ENCODE measurements at regions not wholly inside any gene's neighbourhood (a gene's known extent, or its start where the extent isn't known, plus 50 kb on each side); places are given as distances from the start of the nearest gene placed in this dataset.

DNA sequence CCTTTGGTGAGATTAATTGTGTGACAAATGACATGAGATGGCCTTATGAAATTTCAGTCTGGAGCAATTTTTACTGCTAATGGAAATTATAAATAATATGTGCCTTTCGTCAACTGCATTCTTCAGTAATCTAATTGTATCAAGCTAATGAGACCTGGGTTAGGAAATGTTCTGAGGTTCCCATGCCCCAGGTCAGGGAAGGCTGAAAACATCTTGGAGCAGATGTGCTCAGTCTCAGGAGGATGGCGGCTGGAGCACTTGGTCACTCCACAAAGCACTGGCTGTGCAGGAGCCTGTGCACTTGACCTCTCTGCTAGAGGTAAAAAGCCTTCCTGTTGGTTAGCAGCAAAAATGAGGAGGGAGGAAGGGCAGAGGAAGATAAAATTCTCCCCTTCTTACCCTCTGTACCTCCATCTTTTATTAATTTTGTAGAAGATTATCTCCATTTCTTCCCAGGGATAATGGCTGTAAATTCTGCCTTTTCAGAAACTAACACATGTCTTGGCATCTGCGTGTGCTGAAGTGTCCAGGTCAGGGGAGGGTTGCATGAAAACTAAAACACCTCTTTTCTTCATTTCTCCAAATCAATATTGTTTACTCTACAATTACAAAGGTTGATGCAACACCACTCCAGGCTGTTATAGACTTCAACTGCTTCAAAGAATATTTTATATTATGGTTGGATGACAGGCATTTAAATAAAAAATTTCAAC is 1606.4 kb upstream of the ACVR2A start:
- WGBS: 74% methylated on average over 3 of the region's 3 CpGs
- Histone ChIP-seq H3K4ac (ENCODE audit: low read depth in 1 of 2, low read length in 2 of 2) (no peak overlapping the region), H3K18ac (ENCODE audit: low read depth in 1 of 2, low read length in 2 of 2) (peak overlapping the region in 1 of 2 experiments; percentile 66), H3K23ac (ENCODE audit: low read length in 2 of 2) (no peak overlapping the region), H2AK5ac (ENCODE audit: low read length, severe bottlenecking) (no peak overlapping the region), H4K8ac (ENCODE audit: low read length) (no peak overlapping the region), H3K36me3 (ENCODE audit: control insufficient read depth in 1 of 2, insufficient read depth in 2 of 2, low read depth in 1 of 2, low read length in 2 of 2) (no peaks in the 10 kb centered on the region), H2BK120ac (ENCODE audit: low read depth, low read length) (no peak overlapping the region), H2AFZ (ENCODE audit: low read depth, low read length) (no peak overlapping the region), H2BK15ac (ENCODE audit: low read depth, poor library complexity, severe bottlenecking) (no peak overlapping the region), H2BK5ac (ENCODE audit: low read depth, low read length, poor library complexity, severe bottlenecking) (no peak overlapping the region), H3K4me2 (ENCODE audit: low read length, poor library complexity, severe bottlenecking) (no peak overlapping the region), H3K79me1 (replicated peaks; ENCODE audit: low read length, poor library complexity, severe bottlenecking) (no peaks in the 10 kb centered on the region), H3K4me1 (ENCODE audit: control insufficient read depth, insufficient read depth, low read depth, low read length) (no peaks in the 10 kb centered on the region), H4K91ac (ENCODE audit: low read length) (no peak overlapping the region), H3K9ac (ENCODE audit: low read length) (no peak overlapping the region), H2BK12ac (ENCODE audit: low read length in 2 of 2) (peak overlapping the region in 1 of 2 experiments; percentile 2), H3K27ac (ENCODE audit: low read length, poor library complexity, severe bottlenecking) (no peak overlapping the region), H3K9me3 (ENCODE audit: control insufficient read depth, low read length) (no peaks in the 10 kb centered on the region), H3K14ac (ENCODE audit: low read length in 2 of 2) (no peak overlapping the region), H3K4me3 (ENCODE audit: insufficient read depth in 1 of 2, low read depth in 1 of 2, low read length in 2 of 2) (no peak overlapping the region), H3K27me3 (ENCODE audit: control insufficient read depth in 1 of 2, insufficient read depth in 1 of 2, low read length in 2 of 2) (no peaks in the 10 kb centered on the region)
- DNase-seq: peak; percentile 2

DNA sequence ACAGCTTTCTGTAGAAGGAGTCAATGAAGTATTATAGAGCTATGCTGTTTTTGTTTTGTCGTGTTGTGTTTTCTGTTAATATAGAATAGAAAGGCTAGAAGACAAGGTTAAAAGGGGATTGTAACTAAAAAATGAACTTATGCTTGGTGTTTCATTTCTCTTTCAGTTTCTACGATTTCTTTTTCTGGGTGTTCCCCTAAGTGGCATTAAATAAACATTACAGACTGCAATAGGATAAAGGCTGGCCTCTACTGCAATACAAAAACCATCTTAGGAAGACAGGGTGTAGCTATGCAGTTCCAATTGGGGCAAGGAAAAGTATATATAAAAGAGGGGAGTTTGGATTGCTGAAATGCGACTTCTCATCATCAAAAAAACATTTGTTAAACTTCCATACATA is 1609.7 kb upstream of the ACVR2A start:
- Histone ChIP-seq H2BK15ac (ENCODE audit: low read depth, poor library complexity, severe bottlenecking) (no peak overlapping the region), H4K91ac (ENCODE audit: low read length) (no peak overlapping the region), H2BK12ac (ENCODE audit: low read length in 2 of 2) (no peak overlapping the region), H4K8ac (ENCODE audit: low read length) (no peak overlapping the region), H3K36me3 (ENCODE audit: control insufficient read depth in 1 of 2, insufficient read depth in 2 of 2, low read depth in 1 of 2, low read length in 2 of 2) (no peaks in the 10 kb centered on the region), H3K4me2 (ENCODE audit: low read length, poor library complexity, severe bottlenecking) (no peak overlapping the region), H3K23ac (ENCODE audit: low read length in 2 of 2) (no peak overlapping the region), H3K4ac (ENCODE audit: low read depth in 1 of 2, low read length in 2 of 2) (no peak overlapping the region), H2AK5ac (ENCODE audit: low read length, severe bottlenecking) (no peak overlapping the region), H3K18ac (ENCODE audit: low read depth in 1 of 2, low read length in 2 of 2) (no peak overlapping the region), H3K4me3 (ENCODE audit: insufficient read depth in 1 of 2, low read depth in 1 of 2, low read length in 2 of 2) (no peak overlapping the region), H3K79me1 (replicated peaks; ENCODE audit: low read length, poor library complexity, severe bottlenecking) (no peaks in the 10 kb centered on the region), H2AFZ (ENCODE audit: low read depth, low read length) (no peak overlapping the region), H2BK5ac (ENCODE audit: low read depth, low read length, poor library complexity, severe bottlenecking) (no peak overlapping the region), H3K9ac (ENCODE audit: low read length) (no peak overlapping the region), H2BK120ac (ENCODE audit: low read depth, low read length) (no peak overlapping the region), H3K4me1 (ENCODE audit: control insufficient read depth, insufficient read depth, low read depth, low read length) (no peaks in the 10 kb centered on the region), H3K9me3 (ENCODE audit: control insufficient read depth, low read length) (no peaks in the 10 kb centered on the region), H3K27me3 (ENCODE audit: control insufficient read depth in 1 of 2, insufficient read depth in 1 of 2, low read length in 2 of 2) (no peaks in the 10 kb centered on the region), H3K27ac (ENCODE audit: low read length, poor library complexity, severe bottlenecking) (no peak overlapping the region), H3K14ac (ENCODE audit: low read length in 2 of 2) (no peak overlapping the region)
- DNase-seq: no peak
- 100% methylated on average over 1 of the region's 3 CpGs for WGBS

DNA sequence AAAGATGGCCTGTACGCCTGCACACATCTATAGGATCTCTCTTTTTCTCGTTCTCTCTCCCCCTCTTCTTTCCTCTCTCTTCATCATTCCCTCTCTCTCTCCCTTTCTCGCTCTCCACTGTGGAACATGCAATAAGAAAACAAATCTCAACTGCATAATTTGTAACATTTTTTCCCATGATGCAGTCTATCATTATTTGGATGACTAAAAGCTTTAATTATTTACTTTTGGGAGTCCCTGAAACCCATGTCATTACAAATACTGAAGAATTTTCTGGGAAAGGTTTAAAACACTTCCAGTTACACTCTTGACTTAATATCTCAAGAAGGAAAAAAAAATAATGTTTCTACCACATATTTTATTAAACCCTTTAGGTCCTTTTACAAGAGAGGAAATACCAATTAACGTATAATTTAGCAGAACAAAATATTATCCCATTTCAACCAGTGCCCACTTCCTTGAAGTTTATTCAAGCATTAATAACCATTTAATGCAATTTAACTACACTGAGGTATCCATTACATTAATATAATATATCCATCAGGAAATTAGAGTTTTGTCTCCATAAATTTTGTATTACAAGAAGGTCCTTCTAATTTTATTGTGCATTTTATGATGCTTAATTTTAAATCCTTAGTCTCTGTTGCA is 1615.2 kb upstream of the ACVR2A start:
- H3K27me3 ChIP-seq (ENCODE audit: control insufficient read depth in 1 of 2, insufficient read depth in 1 of 2, low read length in 2 of 2): no peaks in the 10 kb centered on the region
- WGBS: 93% methylated on average over 3 of the region's 4 CpGs
- no peak overlapping the region for H3K27ac ChIP-seq (ENCODE audit: low read length, poor library complexity, severe bottlenecking)
- H3K14ac ChIP-seq (ENCODE audit: low read length in 2 of 2): no peak overlapping the region
- no peaks in the 10 kb centered on the region for H3K9me3 ChIP-seq (ENCODE audit: control insufficient read depth, low read length)
- no peak overlapping the region for H2BK12ac ChIP-seq (ENCODE audit: low read length in 2 of 2)
- no peak overlapping the region for H4K8ac ChIP-seq (ENCODE audit: low read length)
- H3K23ac ChIP-seq (ENCODE audit: low read length in 2 of 2): no peak overlapping the region
- H3K4me1 ChIP-seq (ENCODE audit: control insufficient read depth, insufficient read depth, low read depth, low read length): no peaks in the 10 kb centered on the region
- H3K4me3 ChIP-seq (ENCODE audit: insufficient read depth in 1 of 2, low read depth in 1 of 2, low read length in 2 of 2): no peak overlapping the region
- H3K79me1 ChIP-seq (replicated peaks; ENCODE audit: low read length, poor library complexity, severe bottlenecking): no peaks in the 10 kb centered on the region
- H3K36me3 ChIP-seq (ENCODE audit: control insufficient read depth in 1 of 2, insufficient read depth in 2 of 2, low read depth in 1 of 2, low read length in 2 of 2): no peaks in the 10 kb centered on the region
- H2BK15ac ChIP-seq (ENCODE audit: low read depth, poor library complexity, severe bottlenecking): no peak overlapping the region
- no peak overlapping the region for H2AFZ ChIP-seq (ENCODE audit: low read depth, low read length)
- no peak overlapping the region for H2BK120ac ChIP-seq (ENCODE audit: low read depth, low read length)
- H3K9ac ChIP-seq (ENCODE audit: low read length): no peak overlapping the region
- H3K4ac ChIP-seq (ENCODE audit: low read depth in 1 of 2, low read length in 2 of 2): no peak overlapping the region
- no peak overlapping the region for H4K91ac ChIP-seq (ENCODE audit: low read length)
- no peak overlapping the region for H2BK5ac ChIP-seq (ENCODE audit: low read depth, low read length, poor library complexity, severe bottlenecking)
- no peak overlapping the region for H2AK5ac ChIP-seq (ENCODE audit: low read length, severe bottlenecking)
- H3K4me2 ChIP-seq (ENCODE audit: low read length, poor library complexity, severe bottlenecking): no peak overlapping the region
- H3K18ac ChIP-seq (ENCODE audit: low read depth in 1 of 2, low read length in 2 of 2): no peak overlapping the region
- no peak for DNase-seq

DNA sequence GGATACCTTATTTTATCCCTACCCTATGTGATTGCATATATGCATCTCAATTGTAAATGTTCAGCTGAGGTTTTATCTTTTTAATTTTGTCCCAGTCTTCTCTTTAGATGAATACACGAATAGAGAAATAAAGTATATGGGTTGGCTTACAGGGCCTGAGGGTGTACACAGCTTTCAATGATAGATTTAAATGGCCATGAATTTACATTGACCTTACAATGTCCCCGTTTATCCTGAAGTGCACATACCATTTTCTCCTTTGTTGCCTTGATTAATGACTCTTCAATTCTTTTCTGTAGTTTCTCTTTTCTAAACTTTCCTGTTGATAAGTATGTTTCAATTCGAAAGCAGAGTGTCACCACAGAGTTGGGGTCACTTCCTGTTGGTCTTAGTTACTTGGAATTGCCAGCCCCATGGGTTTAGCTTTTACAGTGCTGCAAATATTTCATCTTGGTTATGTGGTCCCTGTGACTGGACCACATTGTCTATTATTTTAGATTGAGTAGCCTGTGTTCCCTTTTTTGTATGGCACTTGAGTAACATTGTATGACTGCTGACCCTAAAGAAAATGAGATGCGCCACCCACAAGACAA is 1616.3 kb upstream of the ACVR2A start:
- WGBS: 57% methylated on average over 4 of the region's 4 CpGs

More for the DNA sequence above, 1616.3 kb upstream of the ACVR2A start:
- Histone ChIP-seq H3K4me1 (ENCODE audit: control insufficient read depth, insufficient read depth, low read depth, low read length) (no peaks in the 10 kb centered on the region), H3K23ac (ENCODE audit: low read length in 2 of 2) (no peak overlapping the region), H3K79me1 (replicated peaks; ENCODE audit: low read length, poor library complexity, severe bottlenecking) (no peaks in the 10 kb centered on the region), H2BK12ac (ENCODE audit: low read length in 2 of 2) (no peak overlapping the region), H3K18ac (ENCODE audit: low read depth in 1 of 2, low read length in 2 of 2) (no peak overlapping the region), H3K27ac (ENCODE audit: low read length, poor library complexity, severe bottlenecking) (no peak overlapping the region), H2BK15ac (ENCODE audit: low read depth, poor library complexity, severe bottlenecking) (no peak overlapping the region), H2BK120ac (ENCODE audit: low read depth, low read length) (no peak overlapping the region), H2BK5ac (ENCODE audit: low read depth, low read length, poor library complexity, severe bottlenecking) (no peak overlapping the region), H3K9ac (ENCODE audit: low read length) (no peak overlapping the region), H2AFZ (ENCODE audit: low read depth, low read length) (no peak overlapping the region), H2AK5ac (ENCODE audit: low read length, severe bottlenecking) (no peak overlapping the region), H3K14ac (ENCODE audit: low read length in 2 of 2) (no peak overlapping the region), H4K91ac (ENCODE audit: low read length) (no peak overlapping the region), H3K4me2 (ENCODE audit: low read length, poor library complexity, severe bottlenecking) (no peak overlapping the region), H3K27me3 (ENCODE audit: control insufficient read depth in 1 of 2, insufficient read depth in 1 of 2, low read length in 2 of 2) (no peaks in the 10 kb centered on the region), H4K8ac (ENCODE audit: low read length) (no peak overlapping the region), H3K36me3 (ENCODE audit: control insufficient read depth in 1 of 2, insufficient read depth in 2 of 2, low read depth in 1 of 2, low read length in 2 of 2) (no peaks in the 10 kb centered on the region), H3K9me3 (ENCODE audit: control insufficient read depth, low read length) (no peaks in the 10 kb centered on the region), H3K4ac (ENCODE audit: low read depth in 1 of 2, low read length in 2 of 2) (no peak overlapping the region), H3K4me3 (ENCODE audit: insufficient read depth in 1 of 2, low read depth in 1 of 2, low read length in 2 of 2) (no peak overlapping the region)
- DNase-seq: peak; percentile 6
